ENCODE measurements at regions not wholly inside any gene's neighbourhood (a gene's known extent, or its start where the extent isn't known, plus 50 kb on each side); places are given as distances from the start of the nearest gene placed in this dataset.
A peak's percentile ranks its signal among the peaks of the same experiment; 100 is the strongest.

DNA sequence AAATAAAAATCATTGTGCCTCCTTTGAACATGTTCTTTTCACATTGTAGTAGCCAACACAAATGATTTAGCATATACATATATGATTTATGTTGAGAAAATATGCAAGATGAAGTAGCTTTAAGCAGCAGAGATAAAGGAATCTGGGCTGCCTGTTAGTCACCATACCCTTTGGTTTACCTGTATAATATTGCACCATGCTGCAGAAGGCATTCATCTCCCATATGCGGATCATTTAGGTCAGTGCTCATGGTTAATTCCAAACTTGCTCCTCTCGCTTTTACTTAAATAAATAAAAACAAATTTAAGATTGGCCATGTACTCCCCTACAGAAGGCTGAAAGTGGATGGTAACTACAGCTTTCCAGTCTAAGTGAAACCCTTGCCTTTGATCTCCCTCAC is 86.7 kb upstream of the TBL1XR1 start:
- H3K27ac Mint-ChIP-seq, result peak overlapping the region in 2 of 10 donors; percentile 16 to 50
- POLR2A ChIA-PET, result interaction anchor here (0.7 kb wide), 1 partner anchor 31 kb away, joined by 5 read pairs; no protein-coding TSS in a partner anchor
- peaks cover 0 to 3% (median 0%) of the 10 kb centered on the region in 9 donors for H3K9me3 Mint-ChIP-seq
- H3K4me1 Mint-ChIP-seq, result peaks cover 11 to 36% (median 27%) of the 10 kb centered on the region in 4 donors
- H3K4me3 Mint-ChIP-seq, result peak overlapping the region in 6 of 10 donors; percentile 31 to 74 (median 38)
- ATAC-seq, result peak in 1 of 2 donors; percentile 12
- H3K36me3 Mint-ChIP-seq, result no peaks in the 10 kb centered on the region
- no peak for DNase-seq
- no peaks in the 10 kb centered on the region for H3K27me3 Mint-ChIP-seq

DNA sequence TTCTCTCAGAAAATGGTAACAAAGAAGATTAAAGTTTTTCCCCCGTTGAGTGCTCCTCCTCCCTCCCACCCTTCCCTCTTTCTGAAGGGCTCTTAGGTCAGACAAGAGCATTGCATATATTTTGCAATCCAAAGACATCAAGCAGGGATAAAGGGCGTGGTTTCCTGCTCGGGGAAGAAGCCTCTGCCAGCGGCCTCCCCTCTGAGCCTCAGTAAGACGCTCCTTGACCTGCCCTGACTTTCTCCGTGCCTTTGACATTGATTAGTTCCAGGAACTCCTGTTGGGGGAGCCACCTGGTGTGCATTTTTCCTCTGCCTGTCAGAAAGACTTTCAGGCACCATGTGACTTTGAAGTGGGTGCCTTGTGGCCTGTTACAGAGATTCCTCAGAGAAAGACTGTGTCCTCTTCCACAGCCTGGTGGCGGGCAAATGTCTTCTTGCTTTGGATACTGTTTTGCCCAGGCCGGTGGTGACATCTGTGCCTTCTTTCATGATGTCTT is 87.2 kb upstream of the TBL1XR1 start:
- Mint-ChIP-seq H3K4me1 (peaks cover 11 to 36% (median 25%) of the 10 kb centered on the region in 4 donors), H3K9me3 (peaks cover 0 to 3% (median 0%) of the 10 kb centered on the region in 9 donors), H3K27me3 (no peaks in the 10 kb centered on the region), H3K27ac (peak overlapping the region in 4 of 10 donors; percentile 16 to 53 (median 42)), H3K36me3 (no peaks in the 10 kb centered on the region), H3K4me3 (peak overlapping the region in 8 of 10 donors; percentile 31 to 74 (median 38))
- ATAC-seq (peak; percentile 49 to 52), DNase-seq (peak in 5 of 10 donors; percentile 6 to 17 (median 8))
- POLR2A ChIA-PET, result interaction anchor here (0.5 kb wide), 1 partner anchor 18 kb away, joined by 4 read pairs; no protein-coding TSS in a partner anchor

DNA sequence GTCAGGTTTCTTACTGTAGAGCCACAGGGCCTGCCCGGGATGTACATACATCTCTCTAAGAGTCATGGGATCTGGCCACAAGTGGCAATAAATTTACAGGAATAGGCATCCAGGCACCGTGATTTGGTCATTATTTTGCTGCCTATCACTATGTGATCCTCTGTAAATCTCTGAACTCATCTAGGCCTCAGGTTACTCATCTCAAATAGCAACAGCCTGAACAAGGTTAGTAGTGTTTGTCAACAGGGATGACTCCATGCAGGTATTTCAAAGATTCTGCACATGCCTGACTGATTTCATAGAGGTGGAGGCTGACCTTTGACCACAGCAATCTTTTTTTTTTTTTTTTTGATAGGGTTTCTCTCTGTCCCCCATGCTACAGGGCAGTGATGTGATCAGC is 88.8 kb upstream of the TBL1XR1 start:
- Mint-ChIP-seq H3K36me3 (no peaks in the 10 kb centered on the region), H3K9me3 (peaks cover 0 to 3% (median 0%) of the 10 kb centered on the region in 9 donors), H3K4me3 (no peak overlapping the region), H3K27me3 (no peaks in the 10 kb centered on the region), H3K27ac (no peak overlapping the region), H3K4me1 (peaks cover 10 to 28% (median 24%) of the 10 kb centered on the region in 4 donors)
- ATAC-seq (no peak), DNase-seq (no peak)
- POLR2A ChIA-PET, result no interaction called here

DNA sequence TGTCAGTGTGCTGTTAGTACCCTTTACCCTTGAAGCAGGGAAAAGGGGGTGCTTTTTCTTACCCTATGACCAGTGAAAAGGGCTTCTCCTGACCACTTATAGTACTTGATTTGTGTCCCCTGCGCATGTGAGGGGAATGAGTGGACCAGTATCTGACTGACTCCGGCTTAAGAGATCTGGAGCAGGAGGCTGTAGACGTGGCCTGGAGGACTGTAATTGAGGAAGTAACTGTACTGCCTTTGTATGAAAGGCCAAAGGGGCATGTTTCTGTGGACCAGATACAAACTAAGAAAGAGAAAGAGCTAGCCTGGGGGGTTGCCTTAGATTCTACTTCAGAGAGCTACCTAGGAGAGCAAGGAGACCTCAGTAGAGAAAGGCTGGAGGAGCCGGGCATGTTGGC is 89.9 kb upstream of the TBL1XR1 start:
- ATAC-seq (no peak), DNase-seq (no peak)
- H3K27me3 Mint-ChIP-seq, result no peaks in the 10 kb centered on the region
- H3K4me1 Mint-ChIP-seq, result peaks cover 8 to 16% (median 12%) of the 10 kb centered on the region in 4 donors
- H3K4me3 Mint-ChIP-seq, result no peak overlapping the region
- POLR2A ChIA-PET, result interaction anchor here (1.2 kb wide), 1 partner anchor 72 kb away, joined by 3 read pairs; no protein-coding TSS in a partner anchor
- H3K27ac Mint-ChIP-seq, result peak overlapping the region in 2 of 10 donors; percentile 34 to 71
- no peaks in the 10 kb centered on the region for H3K36me3 Mint-ChIP-seq
- no peaks in the 10 kb centered on the region for H3K9me3 Mint-ChIP-seq

DNA sequence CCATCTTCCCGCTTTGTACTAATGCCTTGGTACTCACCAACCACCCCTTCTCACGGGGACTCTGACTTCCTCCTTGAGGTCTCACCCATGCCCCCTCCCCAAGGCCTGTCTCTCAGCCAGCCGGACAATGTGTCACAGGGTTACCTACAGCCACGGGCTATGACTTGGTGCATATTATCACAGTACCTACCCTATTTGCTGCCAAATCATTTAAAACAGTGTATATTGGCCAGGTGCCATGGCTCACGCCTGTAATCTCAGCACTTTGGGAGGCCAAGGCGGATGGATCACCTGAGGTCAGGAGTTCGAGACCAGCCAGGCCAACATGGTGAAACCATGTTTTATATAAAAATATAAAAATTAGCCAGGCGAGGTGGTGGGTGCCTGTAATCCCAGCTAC is 93.4 kb upstream of the TBL1XR1 start:
- H3K36me3 Mint-ChIP-seq, result no peaks in the 10 kb centered on the region
- ATAC-seq, result no peak
- peak overlapping the region in 1 of 10 donors; percentile 45 for H3K27ac Mint-ChIP-seq
- POLR2A ChIA-PET, result no interaction called here
- no peak overlapping the region for H3K4me3 Mint-ChIP-seq
- peaks cover 4 to 6% (median 5%) of the 10 kb centered on the region in 4 donors for H3K4me1 Mint-ChIP-seq
- H3K27me3 Mint-ChIP-seq, result no peaks in the 10 kb centered on the region
- DNase-seq, result no peak
- no peaks in the 10 kb centered on the region for H3K9me3 Mint-ChIP-seq

DNA sequence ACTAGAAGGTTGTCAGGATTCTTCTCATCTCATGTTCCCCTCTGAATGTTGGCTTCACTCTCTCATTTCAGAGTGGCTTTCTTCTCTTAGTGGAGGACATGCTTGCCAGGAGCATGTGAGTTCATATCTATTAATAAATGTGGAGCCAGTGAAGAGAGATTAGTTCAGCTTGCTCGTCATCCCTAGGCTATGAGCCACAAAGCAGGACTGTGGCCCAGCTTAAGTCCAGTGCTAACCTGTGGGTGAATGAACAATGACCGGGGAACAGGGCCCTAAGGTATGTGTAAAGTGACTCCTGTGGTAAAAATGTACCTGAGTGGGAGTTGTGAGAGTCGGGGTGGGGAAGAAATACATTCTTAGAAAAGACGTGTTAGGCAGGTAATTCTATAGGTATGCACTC is 96.9 kb upstream of the TBL1XR1 start:
- Mint-ChIP-seq H3K27me3 (no peaks in the 10 kb centered on the region), H3K36me3 (no peaks in the 10 kb centered on the region), H3K9me3 (no peaks in the 10 kb centered on the region), H3K27ac (no peak overlapping the region), H3K4me1 (peaks cover 4 to 6% (median 5%) of the 10 kb centered on the region in 4 donors), H3K4me3 (no peak overlapping the region)
- POLR2A ChIA-PET, result no interaction called here
- ATAC-seq (no peak), DNase-seq (no peak)

DNA sequence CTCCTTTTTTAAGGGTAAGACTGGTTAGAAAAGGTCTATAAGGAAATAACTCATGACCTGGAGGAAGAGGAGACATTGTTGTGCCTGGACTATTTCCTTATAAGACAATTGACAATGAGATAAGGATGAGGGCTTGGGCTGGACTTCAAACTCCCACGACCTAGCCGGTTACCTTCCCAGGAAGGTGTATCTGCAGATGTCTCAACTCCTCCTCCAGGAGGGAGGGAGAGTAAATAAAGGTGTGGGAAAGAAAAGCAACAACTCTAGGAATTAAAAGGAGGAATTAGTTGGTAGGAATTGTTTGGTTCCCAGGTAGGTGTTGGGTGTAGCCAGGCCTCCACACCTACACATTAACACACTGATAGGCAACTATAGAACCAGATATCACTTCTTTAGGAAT is 97.8 kb upstream of the TBL1XR1 start:
- H3K4me3 Mint-ChIP-seq, result no peak overlapping the region
- H3K36me3 Mint-ChIP-seq, result no peaks in the 10 kb centered on the region
- H3K9me3 Mint-ChIP-seq, result no peaks in the 10 kb centered on the region
- POLR2A ChIA-PET, result no interaction called here
- no peaks in the 10 kb centered on the region for H3K27me3 Mint-ChIP-seq
- H3K27ac Mint-ChIP-seq, result peak overlapping the region in 1 of 10 donors; percentile 11
- ATAC-seq (no peak), DNase-seq (no peak)
- peaks cover 0 to 5% (median 2%) of the 10 kb centered on the region in 4 donors for H3K4me1 Mint-ChIP-seq

DNA sequence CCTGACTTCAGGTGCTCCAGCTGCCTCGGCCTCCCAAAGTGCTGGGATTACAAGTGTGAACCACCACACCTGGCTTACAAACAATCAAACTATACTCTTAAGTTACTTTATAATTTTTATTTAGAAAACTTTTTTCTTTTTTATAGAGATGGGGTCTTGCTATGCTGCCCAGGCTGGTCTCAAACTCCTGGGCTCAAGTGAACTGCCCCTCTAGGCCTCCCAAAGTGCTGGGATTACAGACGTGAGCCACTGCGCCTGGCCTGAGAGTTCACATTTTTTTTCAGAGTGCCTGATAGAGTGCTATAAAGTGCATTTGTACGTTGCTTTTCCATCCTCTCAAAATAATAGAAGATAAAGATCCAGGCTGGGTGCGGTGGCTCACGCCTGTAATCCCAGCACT is 102.0 kb upstream of the TBL1XR1 start:
- Mint-ChIP-seq H3K4me3 (no peak overlapping the region), H3K27me3 (no peaks in the 10 kb centered on the region), H3K4me1 (peaks cover 0 to 12% (median 0%) of the 10 kb centered on the region in 4 donors), H3K9me3 (no peaks in the 10 kb centered on the region), H3K36me3 (no peaks in the 10 kb centered on the region), H3K27ac (no peak overlapping the region)
- POLR2A ChIA-PET, result interaction anchor here (1.2 kb wide), 1 partner anchor 10 kb away, joined by 4 read pairs; no protein-coding TSS in a partner anchor
- no peak for ATAC-seq
- no peak for DNase-seq

DNA sequence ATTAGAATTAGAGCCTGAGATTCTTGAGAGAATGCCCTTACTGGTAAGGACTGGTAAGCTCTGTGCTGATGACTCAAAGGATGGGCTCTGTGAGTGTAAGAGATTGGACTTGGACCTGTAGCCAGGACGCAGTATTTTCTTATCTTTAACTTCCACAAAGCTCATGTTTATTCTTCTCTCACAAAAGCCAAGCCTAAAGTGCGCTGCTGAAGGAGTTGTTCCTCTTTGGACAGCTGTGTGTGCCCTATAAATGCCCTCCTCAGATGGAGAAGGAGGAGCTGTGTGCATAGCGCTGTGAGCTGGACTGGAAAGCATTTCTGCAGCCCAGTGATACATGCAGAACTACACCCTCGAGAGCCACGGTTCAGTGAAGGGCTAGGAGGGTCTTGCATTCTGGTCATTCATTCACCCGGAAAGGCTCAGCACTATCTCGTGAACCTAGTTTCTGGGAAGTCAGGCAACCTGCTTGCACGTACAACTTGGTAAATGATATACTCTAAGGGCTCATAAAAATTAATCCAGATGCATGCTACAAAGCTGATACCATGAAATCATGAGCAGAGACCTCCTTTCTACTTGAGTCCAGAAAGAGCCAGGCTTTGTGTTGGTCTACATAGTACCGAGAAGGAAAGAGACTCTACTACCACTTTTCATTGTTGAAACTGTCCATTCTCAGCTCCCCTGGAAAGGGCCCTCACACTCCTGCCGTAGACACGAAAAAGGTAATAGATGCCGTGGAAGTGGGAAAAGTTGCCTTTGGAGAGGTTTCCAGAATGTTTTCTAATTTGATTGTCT is 103.0 kb upstream of the TBL1XR1 start:
- Mint-ChIP-seq H3K27ac (peak overlapping the region in 1 of 10 donors; percentile 7), H3K36me3 (no peaks in the 10 kb centered on the region), H3K4me3 (no peak overlapping the region), H3K4me1 (peaks cover 0 to 12% (median under 1%) of the 10 kb centered on the region in 4 donors), H3K9me3 (no peaks in the 10 kb centered on the region), H3K27me3 (no peaks in the 10 kb centered on the region)
- no peak for ATAC-seq
- POLR2A ChIA-PET, result interaction anchor here (1.2 kb wide), 1 partner anchor 11 kb away, joined by 4 read pairs; no protein-coding TSS in a partner anchor
- DNase-seq, result no peak

DNA sequence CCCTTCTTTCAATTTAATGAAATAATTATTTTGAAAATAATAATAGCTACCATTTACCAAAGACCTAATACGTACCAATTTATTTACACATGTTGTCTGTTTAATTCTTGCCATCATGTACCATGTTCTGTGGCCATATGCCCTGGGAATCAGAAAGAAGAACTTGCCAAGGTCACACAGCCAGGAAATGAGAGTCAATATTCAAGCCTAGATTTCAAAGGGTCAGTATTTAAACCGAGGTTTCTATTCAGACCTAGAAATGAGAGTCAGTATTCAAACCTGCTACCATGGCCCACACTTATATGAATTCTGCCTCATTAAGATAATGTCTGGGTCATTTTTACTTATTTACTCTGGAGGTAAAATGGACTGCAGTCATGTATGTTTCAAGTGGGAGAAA is 103.6 kb upstream of the TBL1XR1 start:
- ATAC-seq (no peak), DNase-seq (no peak)
- H3K4me3 Mint-ChIP-seq, result no peak overlapping the region
- H3K27ac Mint-ChIP-seq, result no peak overlapping the region
- no peaks in the 10 kb centered on the region for H3K9me3 Mint-ChIP-seq
- no peaks in the 10 kb centered on the region for H3K27me3 Mint-ChIP-seq
- H3K36me3 Mint-ChIP-seq, result no peaks in the 10 kb centered on the region
- POLR2A ChIA-PET, result no interaction called here
- H3K4me1 Mint-ChIP-seq, result peaks cover 0 to 12% (median under 1%) of the 10 kb centered on the region in 4 donors

DNA sequence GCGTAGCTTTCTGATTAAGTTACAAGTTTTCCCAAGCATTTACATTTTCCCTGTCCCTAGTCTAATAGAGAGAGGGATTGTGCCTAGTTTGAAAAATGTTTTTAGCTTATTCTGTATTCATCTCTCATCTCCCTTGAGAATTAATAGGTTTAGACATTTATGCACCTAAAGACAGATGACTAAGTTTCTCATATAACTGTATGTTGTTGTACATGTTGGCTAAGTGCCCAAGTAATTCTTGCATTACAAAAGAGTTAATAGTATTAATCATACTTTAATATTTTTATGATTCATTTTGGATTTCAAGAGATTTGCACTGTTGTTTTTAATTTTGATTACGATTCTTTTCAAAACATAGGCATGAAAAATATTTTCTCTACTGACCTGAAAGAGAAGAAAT is 109.0 kb upstream of the TBL1XR1 start:
- DNase-seq (no peak), ATAC-seq (no peak)
- no peak overlapping the region for H3K27ac Mint-ChIP-seq
- POLR2A ChIA-PET, result no interaction called here
- no peak overlapping the region for H3K4me3 Mint-ChIP-seq
- peaks cover 0 to 2% (median 0%) of the 10 kb centered on the region in 4 donors for H3K4me1 Mint-ChIP-seq
- H3K27me3 Mint-ChIP-seq, result no peaks in the 10 kb centered on the region
- H3K9me3 Mint-ChIP-seq, result peaks cover 0 to 14% (median 7%) of the 10 kb centered on the region in 9 donors
- peaks cover 0 to 6% (median 1%) of the 10 kb centered on the region in 3 donors for H3K36me3 Mint-ChIP-seq

DNA sequence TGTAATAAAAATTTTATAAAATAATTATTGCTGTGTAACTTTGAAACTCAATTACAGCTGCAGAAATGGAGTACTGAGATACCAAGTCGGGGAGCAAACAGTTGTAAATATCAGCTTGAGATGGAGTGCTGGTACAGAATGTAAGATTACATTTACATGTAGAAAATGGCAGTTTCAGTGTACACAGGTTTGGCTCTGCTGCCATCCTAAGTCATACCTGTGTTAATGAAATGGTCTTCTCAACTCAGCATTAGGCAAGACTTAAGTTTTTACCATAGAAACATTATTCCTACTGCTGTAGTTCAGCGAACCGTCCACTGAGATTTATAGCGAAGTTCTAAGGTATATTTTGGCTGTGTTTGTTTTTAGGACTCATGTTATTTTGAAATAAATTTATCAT is 110.1 kb upstream of the TBL1XR1 start:
- POLR2A ChIA-PET, result no interaction called here
- H3K36me3 Mint-ChIP-seq, result peaks cover 0 to 10% (median 3%) of the 10 kb centered on the region in 3 donors
- DNase-seq, result no peak
- no peak for ATAC-seq
- no peak overlapping the region for H3K4me3 Mint-ChIP-seq
- H3K9me3 Mint-ChIP-seq, result peaks cover 0 to 24% (median 9%) of the 10 kb centered on the region in 9 donors
- peak overlapping the region in 1 of 10 donors; percentile 8 for H3K27ac Mint-ChIP-seq
- H3K27me3 Mint-ChIP-seq, result no peaks in the 10 kb centered on the region
- peaks cover 0 to 2% (median 0%) of the 10 kb centered on the region in 4 donors for H3K4me1 Mint-ChIP-seq

DNA sequence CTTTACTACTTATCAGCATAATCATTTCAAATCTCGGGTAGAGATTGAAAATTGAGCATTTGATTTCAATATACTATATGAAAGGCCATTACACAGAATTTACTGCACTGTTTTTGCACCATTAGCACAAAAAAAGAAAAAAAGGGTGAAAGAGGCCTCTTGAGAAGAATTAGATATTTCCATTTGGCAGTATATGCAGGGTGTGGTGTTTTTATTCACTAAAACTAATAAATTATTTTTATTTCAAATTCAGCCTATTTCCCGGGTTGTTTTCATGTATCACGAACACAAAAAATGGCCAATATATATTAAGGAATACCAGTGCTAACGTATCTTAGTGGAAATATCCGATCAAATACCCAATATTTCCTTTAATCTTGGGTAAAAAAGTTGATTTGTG is 110.5 kb upstream of the TBL1XR1 start:
- Mint-ChIP-seq H3K4me1 (peaks cover 0 to 4% (median 0%) of the 10 kb centered on the region in 4 donors), H3K36me3 (peaks cover 0 to 13% (median 7%) of the 10 kb centered on the region in 3 donors), H3K27me3 (no peaks in the 10 kb centered on the region), H3K27ac (no peak overlapping the region), H3K4me3 (no peak overlapping the region), H3K9me3 (peaks cover 0 to 26% (median 9%) of the 10 kb centered on the region in 9 donors)
- no peak for ATAC-seq
- POLR2A ChIA-PET, result no interaction called here
- DNase-seq, result no peak
